ENCODE measurements at regions not wholly inside any gene's neighbourhood (a gene's known extent, or its start where the extent isn't known, plus 50 kb on each side); places are given as distances from the start of the nearest gene placed in this dataset.
"Not testable (repeated sequence)": the region's sequence is repeated elsewhere in the genome, so short reads cannot be mapped to it uniquely, and the experiment has no call there.

DNA sequence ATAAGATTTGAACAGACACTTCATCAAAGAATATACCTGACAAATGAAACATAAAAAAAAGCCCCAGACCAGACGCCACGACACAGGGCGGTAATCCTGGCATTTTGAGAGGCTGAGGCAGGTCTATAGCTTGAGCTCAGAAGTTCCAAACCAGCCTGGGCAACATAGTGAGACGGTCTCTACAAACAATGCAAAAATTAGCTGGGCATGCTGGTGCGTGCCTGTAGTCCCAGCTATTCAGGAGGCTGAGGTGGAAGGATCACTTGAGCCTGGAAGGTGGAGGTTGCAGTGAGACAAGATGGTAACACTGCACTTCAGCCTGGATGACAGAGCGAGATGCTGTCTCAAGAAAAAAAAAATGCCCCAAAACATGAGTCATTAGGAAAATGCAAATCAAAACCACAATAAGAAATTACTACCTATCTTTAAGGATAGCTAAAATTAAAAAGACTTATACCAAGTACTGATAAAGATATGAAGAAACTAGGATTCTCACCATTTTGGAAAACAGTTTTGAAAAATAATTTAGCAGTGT is 91.7 kb upstream of the GRAMD1B start:
- TF ChIP-seq, protein P1, sequence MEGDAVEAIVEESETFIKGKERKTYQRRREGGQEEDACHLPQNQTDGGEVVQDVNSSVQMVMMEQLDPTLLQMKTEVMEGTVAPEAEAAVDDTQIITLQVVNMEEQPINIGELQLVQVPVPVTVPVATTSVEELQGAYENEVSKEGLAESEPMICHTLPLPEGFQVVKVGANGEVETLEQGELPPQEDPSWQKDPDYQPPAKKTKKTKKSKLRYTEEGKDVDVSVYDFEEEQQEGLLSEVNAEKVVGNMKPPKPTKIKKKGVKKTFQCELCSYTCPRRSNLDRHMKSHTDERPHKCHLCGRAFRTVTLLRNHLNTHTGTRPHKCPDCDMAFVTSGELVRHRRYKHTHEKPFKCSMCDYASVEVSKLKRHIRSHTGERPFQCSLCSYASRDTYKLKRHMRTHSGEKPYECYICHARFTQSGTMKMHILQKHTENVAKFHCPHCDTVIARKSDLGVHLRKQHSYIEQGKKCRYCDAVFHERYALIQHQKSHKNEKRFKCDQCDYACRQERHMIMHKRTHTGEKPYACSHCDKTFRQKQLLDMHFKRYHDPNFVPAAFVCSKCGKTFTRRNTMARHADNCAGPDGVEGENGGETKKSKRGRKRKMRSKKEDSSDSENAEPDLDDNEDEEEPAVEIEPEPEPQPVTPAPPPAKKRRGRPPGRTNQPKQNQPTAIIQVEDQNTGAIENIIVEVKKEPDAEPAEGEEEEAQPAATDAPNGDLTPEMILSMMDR (IDR thresholded peaks at IDR 0.05; ENCODE audit: low read depth, low read length) = no peak
- TF ChIP-seq MYC (IDR thresholded peaks at IDR 0.05; ENCODE audit: low read depth, low read length) = no peak
- DNase-seq (ENCODE audit: low read depth) = no peak
- H3K4me3 ChIP-seq (ENCODE audit: low read depth, low read length) = no peak overlapping the region

GRCh38 chr11:123334925-123335324 is 95.1 kb upstream of the GRAMD1B start:
- H3K4me3 ChIP-seq (ENCODE audit: low read depth, low read length) = no peak overlapping the region
- no peak for DNase-seq (ENCODE audit: low read depth)
- TF ChIP-seq, protein P2, sequence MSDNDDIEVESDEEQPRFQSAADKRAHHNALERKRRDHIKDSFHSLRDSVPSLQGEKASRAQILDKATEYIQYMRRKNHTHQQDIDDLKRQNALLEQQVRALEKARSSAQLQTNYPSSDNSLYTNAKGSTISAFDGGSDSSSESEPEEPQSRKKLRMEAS (IDR thresholded peaks at IDR 0.05; ENCODE audit: low read depth, low read length) = no peak
- TF ChIP-seq, protein P1 (IDR thresholded peaks at IDR 0.05; ENCODE audit: low read depth, low read length) = no peak
- TF ChIP-seq POLR2A (IDR thresholded peaks at IDR 0.05; ENCODE audit: extremely low read depth, insufficient read length) (no peak), MYC (IDR thresholded peaks at IDR 0.05; ENCODE audit: low read depth, low read length) (no peak)

DNA sequence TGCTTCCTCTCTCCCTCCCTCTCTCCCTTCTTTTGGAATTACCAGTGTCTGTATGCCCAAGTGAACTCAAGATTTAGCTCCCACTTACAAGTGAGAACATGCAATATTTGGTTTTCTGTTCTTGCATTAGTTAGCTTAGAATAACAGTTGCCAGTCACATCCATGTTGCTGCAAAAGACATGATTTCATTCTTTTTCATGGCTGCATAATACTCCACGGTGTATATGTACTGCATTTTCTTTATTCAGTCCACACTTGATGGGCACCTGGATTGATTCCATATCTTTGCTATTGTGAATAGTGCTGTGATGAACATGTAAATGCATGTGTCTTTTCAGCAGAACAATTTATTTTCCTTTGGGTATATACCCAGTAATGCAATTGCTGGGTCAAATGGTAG is 97.5 kb upstream of the GRAMD1B start:
- not testable (repeated sequence) for H3K4me3 ChIP-seq (ENCODE audit: low read depth, low read length); DNase-seq (ENCODE audit: low read depth)

DNA sequence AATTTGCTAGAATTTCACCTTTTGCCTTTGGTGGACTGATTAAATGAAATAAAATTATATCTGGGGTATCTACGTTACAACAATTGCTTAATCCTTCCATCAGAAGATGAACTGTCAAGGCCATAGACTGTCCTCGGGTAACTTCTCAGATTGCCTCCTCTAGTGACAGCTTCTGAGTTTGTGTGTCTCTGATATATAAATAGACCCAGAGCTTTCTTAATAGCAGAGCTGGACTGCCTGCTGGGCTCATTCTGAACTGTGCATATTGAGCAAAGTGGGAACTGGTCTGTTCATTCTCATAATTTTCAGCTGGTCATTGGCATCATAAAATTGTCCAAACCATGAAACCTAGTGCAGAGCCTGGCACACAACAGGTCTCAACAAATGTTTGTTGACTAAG is 99.1 kb upstream of the GRAMD1B start:
- H3K4me3 ChIP-seq (ENCODE audit: low read depth, low read length) = no peak overlapping the region
- no peak for TF ChIP-seq MYC (IDR thresholded peaks at IDR 0.05; ENCODE audit: low read depth, low read length)
- TF ChIP-seq, protein P2 (IDR thresholded peaks at IDR 0.05; ENCODE audit: low read depth, low read length) = no peak
- TF ChIP-seq POLR2A (IDR thresholded peaks at IDR 0.05; ENCODE audit: extremely low read depth, insufficient read length) = no peak
- TF ChIP-seq, protein P1 (IDR thresholded peaks at IDR 0.05; ENCODE audit: low read depth, low read length) = no peak
- DNase-seq (ENCODE audit: low read depth) = no peak

GRCh38 chr11:123330471-123330870 is 99.6 kb upstream of the GRAMD1B start:
- TF ChIP-seq POLR2A (IDR thresholded peaks at IDR 0.05; ENCODE audit: extremely low read depth, insufficient read length) = no peak
- TF ChIP-seq, protein P2 (IDR thresholded peaks at IDR 0.05; ENCODE audit: low read depth, low read length) = no peak
- H3K4me3 ChIP-seq (ENCODE audit: low read depth, low read length) = no peak overlapping the region
- no peak for DNase-seq (ENCODE audit: low read depth)

DNA sequence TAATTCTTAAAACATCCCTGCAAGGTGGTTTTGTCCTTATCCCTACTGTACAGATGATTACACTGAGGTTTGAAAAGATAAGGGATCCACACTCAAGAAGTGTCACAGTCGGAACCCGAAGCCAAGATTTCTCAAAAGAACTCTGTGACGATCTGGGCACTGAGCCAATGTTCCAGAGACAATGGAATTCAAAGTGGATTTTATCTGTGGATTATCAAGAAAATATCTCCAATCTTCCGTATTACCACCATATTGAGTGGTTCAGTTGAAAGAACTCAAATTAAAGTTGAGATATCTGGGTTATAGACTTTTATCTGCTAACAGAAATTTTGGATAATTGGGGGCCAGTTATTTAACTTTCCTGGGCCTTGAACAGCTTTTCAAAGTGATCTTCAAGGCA is 100.0 kb upstream of the GRAMD1B start:
- TF ChIP-seq, protein P1 (IDR thresholded peaks at IDR 0.05; ENCODE audit: low read depth, low read length) = no peak
- TF ChIP-seq MYC (IDR thresholded peaks at IDR 0.05; ENCODE audit: low read depth, low read length) (no peak), POLR2A (IDR thresholded peaks at IDR 0.05; ENCODE audit: extremely low read depth, insufficient read length) (no peak)
- TF ChIP-seq, protein P2 (IDR thresholded peaks at IDR 0.05; ENCODE audit: low read depth, low read length) = no peak
- no peak for DNase-seq (ENCODE audit: low read depth)
- no peak overlapping the region for H3K4me3 ChIP-seq (ENCODE audit: low read depth, low read length)

DNA sequence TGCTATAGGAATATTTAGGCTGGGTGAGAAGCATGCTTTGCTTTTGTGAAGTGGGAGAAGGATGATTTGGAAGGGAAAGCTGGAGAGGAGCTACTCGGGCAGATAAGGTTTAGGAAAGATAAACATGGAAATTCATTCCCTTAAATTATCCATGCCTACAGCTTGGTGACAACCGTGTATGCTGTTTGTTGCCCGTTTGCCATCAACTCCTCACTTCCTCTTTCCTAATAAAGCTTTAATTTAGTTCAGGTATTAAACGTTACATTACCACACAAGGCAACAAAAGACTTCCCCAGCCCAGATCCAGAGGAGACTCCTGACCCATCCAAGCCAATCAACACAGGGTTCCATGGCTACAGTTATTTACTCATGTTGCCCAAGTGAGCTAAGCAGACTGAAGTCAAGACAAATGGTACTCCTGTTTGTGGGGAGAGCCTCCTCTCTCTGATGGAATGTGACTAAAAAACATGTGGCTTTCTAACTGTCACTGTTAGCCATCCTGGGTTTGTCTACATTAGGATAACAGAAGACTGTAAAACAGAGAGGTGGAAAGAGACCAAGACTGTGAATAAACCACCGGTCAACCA is 101.7 kb upstream of the GRAMD1B start:
- no peak for TF ChIP-seq MYC (IDR thresholded peaks at IDR 0.05; ENCODE audit: low read depth, low read length)
- TF ChIP-seq, protein P2 (IDR thresholded peaks at IDR 0.05; ENCODE audit: low read depth, low read length) = no peak
- TF ChIP-seq, protein P1 (IDR thresholded peaks at IDR 0.05; ENCODE audit: low read depth, low read length) = no peak
- no peak for TF ChIP-seq POLR2A (IDR thresholded peaks at IDR 0.05; ENCODE audit: extremely low read depth, insufficient read length)
- no peak for DNase-seq (ENCODE audit: low read depth)
- H3K4me3 ChIP-seq (ENCODE audit: low read depth, low read length) = no peak overlapping the region

Data from NB4 (cell line).